OCI-LY3 (cell line): ENCODE measurements at regions not wholly inside any gene's neighbourhood (a gene's known extent, or its start where the extent isn't known, plus 50 kb on each side); places are given as distances from the start of the nearest gene placed in this dataset.

ENCODE experiments used
- CTCF ChIP-seq: fragments of 200-600, 300-600 bp; sonication (generic); IDR thresholded peaks from 2 replicates; pipeline ENCODE4 v1.5.1; 2014; ENCODE audit warnings: antibody characterized with exemption, low read length, low read depth
- EZH2phosphoT487 ChIP-seq: fragments of 200-600 bp; shearing (Covaris generic); IDR thresholded peaks from 2 replicates; pipeline ENCODE4 v1.6.1; 2018; ENCODE audit warnings: antibody characterized with exemption, mixed run types, low read depth

GRCh38 chr5:17976404-17976803, 342.1 kb downstream of the TAF11L14 start:
- no peak for TF ChIP-seq EZH2phosphoT487
- TF ChIP-seq CTCF, result no peak
